MM.1S (cell line): ENCODE measurements at regions not wholly inside any gene's neighbourhood (a gene's known extent, or its start where the extent isn't known, plus 50 kb on each side); places are given as distances from the start of the nearest gene placed in this dataset.

Experiments used
- DNase-seq: peaks from one replicate; pipeline ENCODE4 v3.0.0-alpha.2; 2015
- H2AFZ ChIP-seq: fragments of 300-600 bp; sonication (generic); 2 replicates; pipeline ENCODE4 v1.6.0; 2016; ENCODE audit warnings: antibody characterized with exemption, low read length
- H3F3A ChIP-seq: fragments of 300-600 bp; sonication (generic); 2 replicates; pipeline ENCODE4 v1.6.1; 2016; ENCODE audit warnings: mild to moderate bottlenecking, antibody characterized with exemption, low read length, moderate library complexity, mixed read lengths; ENCODE audit not compliant: insufficient read depth
- H3K27ac ChIP-seq: fragments of 300-600 bp; sonication (generic); 2 replicates; pipeline ENCODE4 v1.5.1; 2016; ENCODE audit warnings: mild to moderate bottlenecking, low read length
- H3K27me3 ChIP-seq: fragments of 300-600 bp; sonication (generic); replicated peaks from 2 replicates; pipeline ENCODE4 v1.6.0; 2016; ENCODE audit warnings: low read length; ENCODE audit not compliant: insufficient read depth
- H3K36me3 ChIP-seq: fragments of 300-600 bp; sonication (generic); replicated peaks from 2 replicates; pipeline ENCODE4 v1.6.1; 2016; ENCODE audit warnings: mild to moderate bottlenecking, low read length, mixed read lengths; ENCODE audit not compliant: insufficient read depth
- H3K4me1 ChIP-seq: fragments of 300-600 bp; sonication (generic); 2 replicates; pipeline ENCODE4 v1.6.1; 2016; ENCODE audit warnings: low read length, mixed read lengths
- H3K4me2 ChIP-seq: fragments of 300-600 bp; sonication (generic); 2 replicates; pipeline ENCODE4 v1.6.0; 2016; ENCODE audit warnings: low read depth, low read length
- H3K4me3 ChIP-seq: fragments of 300-600 bp; sonication (generic); 2 replicates; pipeline ENCODE4 v1.5.1; 2016; ENCODE audit warnings: low read length, mixed read lengths
- H3K79me2 ChIP-seq: fragments of 300-600 bp; sonication (generic); 2 replicates; pipeline ENCODE4 v1.6.1; 2016; ENCODE audit warnings: mixed run types, low read length, mixed read lengths
- H3K9ac ChIP-seq: fragments of 300-600 bp; sonication (generic); 2 replicates; pipeline ENCODE4 v1.6.1; 2016; ENCODE audit warnings: low read length, mixed read lengths
- H3K9me2 ChIP-seq: fragments of 300-600 bp; sonication (generic); replicated peaks from 2 replicates; pipeline ENCODE4 v1.6.1; 2016; ENCODE audit warnings: mild to moderate bottlenecking, low read length, mixed read lengths; ENCODE audit not compliant: insufficient read depth
- H3K9me3 ChIP-seq: fragments of 300-600 bp; sonication (generic); replicated peaks from 2 replicates; pipeline ENCODE4 v1.6.1; 2016; ENCODE audit warnings: mild to moderate bottlenecking, low read length, mixed read lengths; ENCODE audit not compliant: insufficient read depth
- H4K20me1 ChIP-seq: fragments of 300-600 bp; sonication (generic); 2 replicates; pipeline ENCODE4 v1.6.1; 2016; ENCODE audit warnings: mild to moderate bottlenecking, low read length, moderate library complexity, mixed read lengths; ENCODE audit not compliant: insufficient read depth
- CTCF ChIP-seq: fragments of 300-600 bp; sonication (generic); IDR thresholded peaks from 2 replicates; pipeline ENCODE4 v1.5.1; 2016; ENCODE audit warnings: antibody characterized with exemption, low read length, mixed read lengths
- EZH2 ChIP-seq: fragments of 300-600 bp; sonication (generic); optimal IDR thresholded peaks from 2 replicates; pipeline ENCODE3; 2017; ENCODE audit warnings: low read depth, mild to moderate bottlenecking, antibody characterized with exemption, low read length, mixed read lengths
- EZH2phosphoT487 ChIP-seq: fragments of 300-600 bp; sonication (generic); IDR thresholded peaks from 2 replicates; pipeline ENCODE4 v1.6.1; 2018; ENCODE audit warnings: antibody characterized with exemption, low read length

GRCh38 chr5:93096561-93096960, 484.5 kb downstream of the NR2F1-AS1 start:
- H3K9ac ChIP-seq, result no peak overlapping the region
- no peaks in the 10 kb centered on the region for H4K20me1 ChIP-seq
- no peak overlapping the region for H3K27ac ChIP-seq
- no peaks in the 10 kb centered on the region for H3K9me2 ChIP-seq
- H2AFZ ChIP-seq, result no peak overlapping the region
- no peaks in the 10 kb centered on the region for H3F3A ChIP-seq
- H3K27me3 ChIP-seq, result no peaks in the 10 kb centered on the region
- H3K9me3 ChIP-seq, result no peaks in the 10 kb centered on the region
- H3K79me2 ChIP-seq, result no peaks in the 10 kb centered on the region
- TF ChIP-seq EZH2, result no peak
- TF ChIP-seq CTCF, result no peak
- no peak for TF ChIP-seq EZH2phosphoT487
- DNase-seq, result no peak
- H3K4me1 ChIP-seq, result no peaks in the 10 kb centered on the region
- no peaks in the 10 kb centered on the region for H3K36me3 ChIP-seq
- H3K4me3 ChIP-seq, result no peak overlapping the region
- H3K4me2 ChIP-seq, result no peak overlapping the region

GRCh38 chr5:93092349-93093105, 488.5 kb downstream of the NR2F1-AS1 start:
- Histone ChIP-seq H2AFZ (no peak overlapping the region), H3K36me3 (no peaks in the 10 kb centered on the region), H3K4me1 (no peaks in the 10 kb centered on the region), H4K20me1 (no peaks in the 10 kb centered on the region), H3K9ac (no peak overlapping the region), H3F3A (no peaks in the 10 kb centered on the region), H3K9me2 (0 out of 2 replicates have a peak, but pooled peaks cover 2% of the 10 kb centered on the region), H3K79me2 (no peaks in the 10 kb centered on the region), H3K27ac (no peak overlapping the region), H3K4me2 (no peak overlapping the region), H3K27me3 (no peaks in the 10 kb centered on the region), H3K9me3 (no peaks in the 10 kb centered on the region), H3K4me3 (no peak overlapping the region)
- no peak for TF ChIP-seq EZH2
- DNase-seq, result no peak

- Histone ChIP-seq H3K27ac (no peak overlapping the region), H3K27me3 (no peaks in the 10 kb centered on the region)
- no peak for TF ChIP-seq CTCF
- no peak for TF ChIP-seq EZH2
- no peak for TF ChIP-seq EZH2phosphoT487
Measured at GRCh38 chr5:93090698-93091097, 490.3 kb downstream of the NR2F1-AS1 start.

More at GRCh38 chr5:93090698-93091097, 490.3 kb downstream of the NR2F1-AS1 start:
- H3K9me3 ChIP-seq, result no peaks in the 10 kb centered on the region
- no peaks in the 10 kb centered on the region for H3K36me3 ChIP-seq
- H3F3A ChIP-seq, result no peaks in the 10 kb centered on the region
- H3K79me2 ChIP-seq, result no peaks in the 10 kb centered on the region
- H3K4me1 ChIP-seq, result no peaks in the 10 kb centered on the region
- H2AFZ ChIP-seq, result no peak overlapping the region
- no peaks in the 10 kb centered on the region for H4K20me1 ChIP-seq
- 0 out of 2 replicates have a peak, but pooled peaks cover 2% of the 10 kb centered on the region for H3K9me2 ChIP-seq
- no peak overlapping the region for H3K9ac ChIP-seq
- no peak overlapping the region for H3K4me3 ChIP-seq
- no peak for DNase-seq
- no peak overlapping the region for H3K4me2 ChIP-seq
